Thymus (tissue), 11 donors: ENCODE measurements at regions not wholly inside any gene's neighbourhood (a gene's known extent, or its start where the extent isn't known, plus 50 kb on each side); places are given as distances from the start of the nearest gene placed in this dataset.
A peak's percentile ranks its signal among the peaks of the same experiment; 100 is the strongest.

Experiments used
- DNase-seq, 9 donors: peaks; one replicate each; pipeline ENCODE4 v3.0.0-alpha.2; 2013; ENCODE audit warnings: low spot score in 9 of 9, low read depth in 6 of 9, missing footprints in 1 of 9
- H3K27ac ChIP-seq, 2 donors: one replicate each; pipeline ENCODE4 v1.5.1; 2013; ENCODE audit warnings: control low read depth in 1 of 2, low read depth in 1 of 2, low read length in 1 of 2, mild to moderate bottlenecking in 1 of 2, moderate library complexity in 1 of 2
- H3K27me3 ChIP-seq, 2 donors: one replicate each; pipeline ENCODE4 v1.5.1; 2013; ENCODE audit warnings: low read length in 1 of 2; ENCODE audit not compliant: control insufficient read depth in 2 of 2, insufficient read depth in 1 of 2
- H3K36me3 ChIP-seq, 2 donors: one replicate each; pipeline ENCODE4 v1.5.1; 2013; ENCODE audit warnings: low read length in 1 of 2, mild to moderate bottlenecking in 1 of 2, moderate library complexity in 1 of 2; ENCODE audit not compliant: control insufficient read depth in 2 of 2, insufficient read depth in 2 of 2
- H3K4me1 ChIP-seq, 2 donors: one replicate each; pipeline ENCODE4 v1.5.1; 2013; ENCODE audit warnings: low read length in 2 of 2; ENCODE audit not compliant: control insufficient read depth in 2 of 2, insufficient read depth in 2 of 2
- H3K4me3 ChIP-seq, 2 donors: one replicate each; pipeline ENCODE4 v1.5.1; 2013; ENCODE audit warnings: low read length in 2 of 2, control low read depth in 1 of 2, mild to moderate bottlenecking in 1 of 2
- H3K9me3 ChIP-seq, 2 donors: one replicate each; pipeline ENCODE4 v1.5.1; 2013; ENCODE audit warnings: low read length in 1 of 2, mild to moderate bottlenecking in 1 of 2; ENCODE audit not compliant: control insufficient read depth in 2 of 2, insufficient read depth in 1 of 2
- WGBS: extraction: QIAGEN DNeasy Blood & Tissue Kit; methylation state at CpG from one replicate; pipeline ENCODE4 v1.1.7; 2013; 5-methylcytosine and 5-hydroxymethylcytosine counted together
- donor health status: healthy.

DNA sequence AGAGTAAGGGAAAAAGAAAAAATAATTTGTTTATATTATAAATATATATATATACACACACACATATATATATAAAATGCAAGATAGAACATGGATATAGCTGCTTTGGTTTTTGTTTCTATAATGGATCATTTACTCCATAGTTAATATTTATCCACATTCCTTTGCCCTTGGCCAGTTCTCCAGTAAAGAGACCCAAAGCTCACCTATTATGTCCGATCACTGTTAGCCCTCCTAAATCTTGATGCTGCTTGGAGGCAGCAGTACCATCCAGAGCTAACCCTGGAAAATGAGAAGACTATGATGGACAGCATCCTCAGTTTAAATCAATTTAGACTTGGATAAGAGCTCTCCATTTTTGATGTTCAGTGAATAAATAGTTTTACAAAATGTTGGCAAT is 407.7 kb downstream of the PLPP3 start:
- Histone ChIP-seq H3K4me1 (no peaks in the 10 kb centered on the region), H3K27me3 (no peaks in the 10 kb centered on the region), H3K36me3 (no peaks in the 10 kb centered on the region), H3K9me3 (no peaks in the 10 kb centered on the region), H3K4me3 (no peak overlapping the region), H3K27ac (no peak overlapping the region)
- DNase-seq: no peak
- 95% methylated on average over 1 of the region's 1 CpG for WGBS

- H3K27ac ChIP-seq: no peak overlapping the region
- no peaks in the 10 kb centered on the region for H3K27me3 ChIP-seq
- H3K9me3 ChIP-seq: no peaks in the 10 kb centered on the region
- DNase-seq: no peak
- 94% methylated on average over 4 of the region's 4 CpGs for WGBS
- H3K36me3 ChIP-seq: no peaks in the 10 kb centered on the region
- H3K4me3 ChIP-seq: no peak overlapping the region
- H3K4me1 ChIP-seq: peaks cover 0 to 1% of the 10 kb centered on the region in 2 donors
Observed at GRCh38 chr1:56170784-56171320, 408.5 kb downstream of the PLPP3 start.

GRCh38 chr1:56169856-56170255 is 409.5 kb downstream of the PLPP3 start:
- no peaks in the 10 kb centered on the region for H3K9me3 ChIP-seq
- H3K27me3 ChIP-seq: no peaks in the 10 kb centered on the region
- no peak for DNase-seq
- peaks cover 0 to 3% of the 10 kb centered on the region in 2 donors for H3K4me1 ChIP-seq
- H3K36me3 ChIP-seq: no peaks in the 10 kb centered on the region
- H3K27ac ChIP-seq: no peak overlapping the region
- H3K4me3 ChIP-seq: no peak overlapping the region
- WGBS: 85% methylated on average over 1 of the region's 1 CpG

DNA sequence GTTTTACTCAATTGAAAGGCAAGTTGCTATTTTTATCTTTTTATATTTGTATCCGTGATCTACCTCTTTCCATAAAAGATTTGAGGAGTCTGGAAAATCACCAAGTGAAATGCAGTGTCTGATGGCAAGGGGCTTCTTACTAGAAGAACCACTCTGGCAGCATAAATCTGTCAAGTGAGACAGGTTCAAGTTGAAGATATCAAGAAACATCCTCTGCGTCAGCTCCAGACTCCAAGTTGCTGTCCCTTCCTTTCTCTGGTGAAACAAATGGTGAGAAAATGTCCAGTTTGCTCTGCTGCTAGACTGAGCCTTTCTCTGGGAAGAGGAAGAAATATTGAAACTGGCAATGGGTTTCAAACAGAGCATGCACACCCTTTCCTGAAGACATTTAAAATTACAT is 411.2 kb downstream of the PLPP3 start:
- WGBS: 97% methylated on average over 2 of the region's 2 CpGs
- peaks cover 0 to 3% of the 10 kb centered on the region in 2 donors for H3K4me1 ChIP-seq
- H3K36me3 ChIP-seq: no peaks in the 10 kb centered on the region
- H3K27ac ChIP-seq: no peak overlapping the region
- no peak for DNase-seq
- no peaks in the 10 kb centered on the region for H3K9me3 ChIP-seq
- no peaks in the 10 kb centered on the region for H3K27me3 ChIP-seq
- no peak overlapping the region for H3K4me3 ChIP-seq

DNA sequence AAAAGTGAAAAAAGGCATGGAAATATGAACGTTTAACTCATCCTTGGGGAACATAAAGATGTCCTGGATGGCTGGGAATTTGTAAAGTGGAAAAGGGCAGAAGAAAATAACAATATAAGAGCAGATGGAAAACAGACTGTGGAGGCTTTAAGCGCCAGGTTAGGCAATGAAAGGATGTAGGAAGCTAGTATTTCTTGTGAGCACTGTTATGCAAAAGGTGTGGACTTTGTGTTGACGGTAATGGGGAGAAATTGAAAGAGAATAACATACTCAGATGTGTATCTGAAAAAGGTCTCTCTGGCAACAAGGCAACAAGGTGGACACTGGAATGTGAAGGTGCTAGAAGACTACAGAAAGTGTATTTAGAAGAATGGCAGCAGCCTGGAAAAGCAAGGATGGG is 411.8 kb downstream of the PLPP3 start:
- no peak overlapping the region for H3K4me3 ChIP-seq
- no peaks in the 10 kb centered on the region for H3K9me3 ChIP-seq
- no peaks in the 10 kb centered on the region for H3K36me3 ChIP-seq
- no peak overlapping the region for H3K27ac ChIP-seq
- WGBS: 94% methylated on average over 3 of the region's 3 CpGs
- peaks cover 0 to 3% of the 10 kb centered on the region in 2 donors for H3K4me1 ChIP-seq
- H3K27me3 ChIP-seq: no peaks in the 10 kb centered on the region
- no peak for DNase-seq

DNA sequence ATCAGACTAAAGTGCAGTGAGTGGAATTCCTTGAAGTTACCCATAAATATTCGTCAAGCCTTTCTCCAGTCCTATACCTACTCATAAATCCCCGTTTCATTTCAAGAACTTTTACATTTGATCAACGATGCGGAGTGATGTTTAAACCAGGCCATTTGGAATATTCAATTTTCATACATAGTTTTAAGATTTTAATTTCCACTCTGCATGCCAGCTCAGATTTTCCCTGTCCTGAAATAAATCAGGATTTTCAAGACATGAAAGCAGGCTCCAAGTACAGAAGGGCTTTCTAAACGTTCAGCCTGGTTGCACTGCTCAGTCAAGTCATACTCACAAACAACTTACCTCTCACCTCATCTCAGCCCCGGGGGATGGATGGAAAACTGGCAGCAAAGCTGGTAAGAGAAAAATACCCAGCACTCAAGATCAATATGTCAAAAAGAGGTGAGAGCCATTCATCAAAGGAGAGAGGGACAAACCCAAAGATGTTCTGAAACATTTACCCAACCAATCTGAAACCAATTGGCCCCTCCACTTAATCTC is 418.5 kb downstream of the PLPP3 start:
- peaks cover 11 to 19% of the 10 kb centered on the region in 2 donors for H3K4me1 ChIP-seq
- H3K36me3 ChIP-seq: no peaks in the 10 kb centered on the region
- H3K9me3 ChIP-seq: no peaks in the 10 kb centered on the region
- 79% methylated on average over 6 of the region's 6 CpGs for WGBS
- H3K4me3 ChIP-seq: no peak overlapping the region
- no peaks in the 10 kb centered on the region for H3K27me3 ChIP-seq
- no peak overlapping the region for H3K27ac ChIP-seq
- DNase-seq: no peak

- H3K27me3 ChIP-seq: no peaks in the 10 kb centered on the region
- WGBS: 20% methylated on average over 5 of the region's 5 CpGs
- no peak overlapping the region for H3K4me3 ChIP-seq
- H3K36me3 ChIP-seq: no peaks in the 10 kb centered on the region
- peaks cover 11 to 19% of the 10 kb centered on the region in 2 donors for H3K4me1 ChIP-seq
- no peaks in the 10 kb centered on the region for H3K9me3 ChIP-seq
- peak overlapping the region; percentile 56 to 78 for H3K27ac ChIP-seq
- DNase-seq: peak in 7 of 9 donors; percentile 29 to 78 (median 51)
Observed at GRCh38 chr1:56156971-56157876, 422.1 kb downstream of the PLPP3 start.

- no peaks in the 10 kb centered on the region for H3K9me3 ChIP-seq
- 96% methylated on average over 2 of the region's 2 CpGs for WGBS
- peaks cover 11 to 19% of the 10 kb centered on the region in 2 donors for H3K4me1 ChIP-seq
- no peaks in the 10 kb centered on the region for H3K36me3 ChIP-seq
- no peaks in the 10 kb centered on the region for H3K27me3 ChIP-seq
- H3K4me3 ChIP-seq: no peak overlapping the region
- no peak for DNase-seq
- no peak overlapping the region for H3K27ac ChIP-seq
Observed at GRCh38 chr1:56153276-56153675, 426.1 kb downstream of the PLPP3 start.

DNA sequence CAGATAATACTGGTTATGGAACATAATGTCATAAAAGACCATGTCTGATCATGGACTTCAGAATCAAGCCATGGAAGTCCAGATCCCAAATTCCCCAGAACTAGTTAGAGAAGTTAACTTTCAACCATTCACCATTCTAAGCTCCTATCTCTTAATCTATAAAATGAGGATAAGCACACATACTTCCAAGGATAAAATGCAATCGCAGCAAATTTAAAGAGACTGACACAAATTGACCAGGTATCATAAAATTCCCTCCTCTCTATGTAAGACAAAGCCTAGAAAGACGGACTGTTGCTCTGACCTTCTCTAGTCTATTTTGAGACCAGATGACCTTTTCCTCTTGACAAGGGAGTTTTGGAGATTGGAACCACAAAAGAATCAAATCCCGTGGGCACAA is 426.7 kb downstream of the PLPP3 start:
- no peak overlapping the region for H3K27ac ChIP-seq
- no peak for DNase-seq
- no peaks in the 10 kb centered on the region for H3K36me3 ChIP-seq
- no peaks in the 10 kb centered on the region for H3K9me3 ChIP-seq
- no peak overlapping the region for H3K4me3 ChIP-seq
- H3K4me1 ChIP-seq: peaks cover 9 to 14% of the 10 kb centered on the region in 2 donors
- no peaks in the 10 kb centered on the region for H3K27me3 ChIP-seq
- WGBS: 98% methylated on average over 3 of the region's 3 CpGs
